NCI-H1417 treated with DMSO at 0.1 percent for 48 hours (cell line): ENCODE measurements at regions not wholly inside any gene's neighbourhood (a gene's known extent, or its start where the extent isn't known, plus 50 kb on each side); places are given as distances from the start of the nearest gene placed in this dataset.
"Not testable (repeated sequence)": the region's sequence is repeated elsewhere in the genome, so short reads cannot be mapped to it uniquely, and the experiment has no call there.

Experiments used
- DNase-seq: peaks from one replicate; lab custom pipeline; 2025; lab: John Stamatoyannopoulos, UW

GRCh38 chr2:13218205-13218604 is 501.5 kb downstream of the TRIB2 start:
- DNase-seq: no peak

GRCh38 chr2:13227578-13227977 is 510.8 kb downstream of the TRIB2 start:
- no peak for DNase-seq

- DNase-seq: no peak
Measured at GRCh38 chr2:13230221-13230620, 513.5 kb downstream of the TRIB2 start.

- no peak for DNase-seq
Measured at GRCh38 chr2:13240061-13240460, 523.3 kb downstream of the TRIB2 start.

GRCh38 chr2:13240789-13241487 is 524.2 kb downstream of the TRIB2 start:
- DNase-seq: no peak

- DNase-seq: no peak
Measured at GRCh38 chr2:13252615-13253014, 535.9 kb downstream of the TRIB2 start.

GRCh38 chr2:13255485-13255884 is 538.7 kb downstream of the TRIB2 start:
- no peak for DNase-seq

GRCh38 chr2:13260402-13260801 is 543.7 kb downstream of the TRIB2 start:
- DNase-seq: no peak

GRCh38 chr2:13266166-13266565 is 549.4 kb downstream of the TRIB2 start:
- DNase-seq: no peak

GRCh38 chr2:13284688-13285087 is 568.0 kb downstream of the TRIB2 start:
- DNase-seq: no peak

GRCh38 chr2:13289310-13289709 is 572.6 kb downstream of the TRIB2 start:
- DNase-seq: no peak

- DNase-seq: not testable (repeated sequence)
Measured at GRCh38 chr2:13308478-13308805, 591.7 kb downstream of the TRIB2 start.

- no peak for DNase-seq
Measured at GRCh38 chr2:13308989-13309388, 592.3 kb downstream of the TRIB2 start.

GRCh38 chr2:13332060-13332459 is 615.3 kb downstream of the TRIB2 start:
- DNase-seq: no peak

- DNase-seq: not testable (repeated sequence)
Measured at GRCh38 chr2:13334071-13334470, 617.3 kb downstream of the TRIB2 start.

- no peak for DNase-seq
Measured at GRCh38 chr2:13334545-13334944, 617.8 kb downstream of the TRIB2 start.

GRCh38 chr2:13335862-13336535 is 619.3 kb downstream of the TRIB2 start:
- no peak for DNase-seq

GRCh38 chr2:13351068-13351467 is 634.3 kb downstream of the TRIB2 start:
- DNase-seq: no peak

GRCh38 chr2:13353083-13353482 is 636.3 kb downstream of the TRIB2 start:
- no peak for DNase-seq

GRCh38 chr2:13354031-13354430 is 637.3 kb downstream of the TRIB2 start:
- DNase-seq: no peak

GRCh38 chr2:13381928-13382327 is 665.2 kb downstream of the TRIB2 start:
- DNase-seq: not testable (repeated sequence)

- not testable (repeated sequence) for DNase-seq
Measured at GRCh38 chr2:13389172-13389571, 672.4 kb downstream of the TRIB2 start.

- DNase-seq: no peak
Measured at GRCh38 chr2:13390676-13391075, 673.9 kb downstream of the TRIB2 start.

- DNase-seq: no peak
Measured at GRCh38 chr2:13401312-13401711, 684.6 kb downstream of the TRIB2 start.
